LNCaP clone FGC (cell line): ENCODE measurements at regions not wholly inside any gene's neighbourhood (a gene's known extent, or its start where the extent isn't known, plus 50 kb on each side); places are given as distances from the start of the nearest gene placed in this dataset.
A peak's percentile ranks its signal among the peaks of the same experiment; 100 is the strongest.
"Not testable (repeated sequence)": the region's sequence is repeated elsewhere in the genome, so short reads cannot be mapped to it uniquely, and the experiment has no call there.

Source experiments
- DNase-seq: peaks from one replicate; pipeline ENCODE4 v3.0.0-alpha.2; 2011; ENCODE audit warnings: low read depth
- H3K4me3 ChIP-seq: 2 replicates; pipeline ENCODE4 v1.5.1; 2011; ENCODE audit warnings: mild to moderate bottlenecking, low read depth, low read length, control low read depth
- CTCF ChIP-seq: IDR thresholded peaks from 2 replicates; pipeline ENCODE4 v1.5.1; 2012; ENCODE audit warnings: mild to moderate bottlenecking; ENCODE audit not compliant: control insufficient read depth, insufficient read depth; ENCODE audit errors: extremely low read depth

- H3K4me3 ChIP-seq, DNase-seq: not testable (repeated sequence)
Measured at GRCh38 chr20:18876394-18876793, 62.8 kb downstream of the SCP2D1 start.

GRCh38 chr20:18879262-18879661, 65.7 kb downstream of the SCP2D1 start:
- TF ChIP-seq CTCF: no peak
- no peak for DNase-seq
- no peak overlapping the region for H3K4me3 ChIP-seq

GRCh38 chr20:18886756-18887155, 73.2 kb downstream of the SCP2D1 start:
- DNase-seq: no peak
- no peak overlapping the region for H3K4me3 ChIP-seq
- TF ChIP-seq CTCF: no peak

- DNase-seq: no peak
- no peak overlapping the region for H3K4me3 ChIP-seq
- no peak for TF ChIP-seq CTCF
Measured at GRCh38 chr20:18901980-18902737, 88.6 kb downstream of the SCP2D1 start.

- H3K4me3 ChIP-seq: no peak overlapping the region
- TF ChIP-seq CTCF: no peak
- DNase-seq: no peak
Measured at GRCh38 chr20:18904192-18904591, 90.6 kb downstream of the SCP2D1 start.

GRCh38 chr20:18904624-18905023, 91.0 kb downstream of the SCP2D1 start:
- no peak overlapping the region for H3K4me3 ChIP-seq
- DNase-seq: no peak
- TF ChIP-seq CTCF: peak; percentile 77

- no peak for DNase-seq
- H3K4me3 ChIP-seq: no peak overlapping the region
- no peak for TF ChIP-seq CTCF
Measured at GRCh38 chr20:18906046-18906445, 92.5 kb downstream of the SCP2D1 start.

GRCh38 chr20:18907353-18907752, 93.8 kb downstream of the SCP2D1 start:
- TF ChIP-seq CTCF: no peak
- no peak overlapping the region for H3K4me3 ChIP-seq
- no peak for DNase-seq
